Mesendoderm (in vitro differentiated cells): ENCODE measurements at regions not wholly inside any gene's neighbourhood (a gene's known extent, or its start where the extent isn't known, plus 50 kb on each side); places are given as distances from the start of the nearest gene placed in this dataset.

Source experiments
- DNase-seq: peaks from one replicate; pipeline ENCODE4 v3.0.0; 2013
- H2AK5ac ChIP-seq: 2 replicates; pipeline ENCODE4 v1.6.1; 2013; ENCODE audit warnings: low read length, inconsistent platforms
- H2BK120ac ChIP-seq: 2 replicates; pipeline ENCODE4 v1.6.1; 2013; ENCODE audit warnings: low read depth, mild to moderate bottlenecking, low read length, moderate library complexity, mixed read lengths
- H2BK15ac ChIP-seq: replicated peaks from 2 replicates; pipeline ENCODE4 v1.6.1; 2013; ENCODE audit warnings: low read depth, mild to moderate bottlenecking, moderate library complexity
- H2BK5ac ChIP-seq: 2 replicates; pipeline ENCODE4 v1.6.1; 2013; ENCODE audit warnings: low read length, inconsistent platforms
- H3K18ac ChIP-seq: 2 replicates; pipeline ENCODE4 v1.6.1; 2013; ENCODE audit warnings: mild to moderate bottlenecking, low read length, mixed read lengths
- H3K23ac ChIP-seq: one replicate; pipeline ENCODE4 v1.6.1; 2013; ENCODE audit warnings: low read length
- H3K27ac ChIP-seq: 2 replicates; pipeline ENCODE4 v1.5.1; 2013; ENCODE audit warnings: low read depth, mild to moderate bottlenecking, inconsistent platforms, low read length, moderate library complexity
- H3K27me3 ChIP-seq: 2 replicates; pipeline ENCODE4 v1.6.1; 2013; ENCODE audit warnings: low read length, control low read depth, mild to moderate bottlenecking, inconsistent platforms; ENCODE audit not compliant: insufficient read depth, poor library complexity
- H3K36me3 ChIP-seq: 2 replicates; pipeline ENCODE4 v1.6.1; 2013; ENCODE audit warnings: low read length, inconsistent platforms; ENCODE audit not compliant: control insufficient read depth, insufficient read depth
- H3K4ac ChIP-seq: one replicate; pipeline ENCODE4 v1.6.1; 2013; ENCODE audit warnings: low read depth, mild to moderate bottlenecking, low read length, moderate library complexity
- H3K4me1 ChIP-seq: 2 replicates; pipeline ENCODE4 v1.6.1; 2013; ENCODE audit warnings: low read depth, low read length, inconsistent platforms; ENCODE audit not compliant: control insufficient read depth
- H3K4me2 ChIP-seq: 2 replicates; pipeline ENCODE4 v1.6.1; 2013; ENCODE audit warnings: low read length
- H3K4me3 ChIP-seq: 2 replicates; pipeline ENCODE4 v1.5.1; 2013; ENCODE audit warnings: mild to moderate bottlenecking, low read length
- H3K56ac ChIP-seq: one replicate; pipeline ENCODE4 v1.6.1; 2013; ENCODE audit warnings: low read length
- H3K79me1 ChIP-seq: 2 replicates; pipeline ENCODE4 v1.6.1; 2013; ENCODE audit warnings: low read length, inconsistent platforms
- H3K79me2 ChIP-seq: 2 replicates; pipeline ENCODE4 v1.6.1; 2013; ENCODE audit warnings: mild to moderate bottlenecking, low read length; ENCODE audit not compliant: control insufficient read depth, insufficient read depth
- H3K9ac ChIP-seq: 2 replicates; pipeline ENCODE4 v1.6.1; 2013; ENCODE audit warnings: low read length, inconsistent platforms
- H4K5ac ChIP-seq: one replicate; pipeline ENCODE4 v1.6.1; 2013; ENCODE audit warnings: low read length
- H4K8ac ChIP-seq: one replicate; pipeline ENCODE4 v1.6.1; 2013; ENCODE audit warnings: low read depth, mild to moderate bottlenecking, control low read depth, low read length, moderate library complexity
- WGBS: extraction: QIAGEN DNeasy Blood & Tissue Kit; methylation state at CpG from one replicate; pipeline ENCODE4 v1.1.7; 2013; ENCODE audit warnings: low lambda C conversion rate, missing lambda C conversion rate; ENCODE audit not compliant: insufficient coverage; ENCODE audit errors: extremely low coverage; 5-methylcytosine and 5-hydroxymethylcytosine counted together

DNA sequence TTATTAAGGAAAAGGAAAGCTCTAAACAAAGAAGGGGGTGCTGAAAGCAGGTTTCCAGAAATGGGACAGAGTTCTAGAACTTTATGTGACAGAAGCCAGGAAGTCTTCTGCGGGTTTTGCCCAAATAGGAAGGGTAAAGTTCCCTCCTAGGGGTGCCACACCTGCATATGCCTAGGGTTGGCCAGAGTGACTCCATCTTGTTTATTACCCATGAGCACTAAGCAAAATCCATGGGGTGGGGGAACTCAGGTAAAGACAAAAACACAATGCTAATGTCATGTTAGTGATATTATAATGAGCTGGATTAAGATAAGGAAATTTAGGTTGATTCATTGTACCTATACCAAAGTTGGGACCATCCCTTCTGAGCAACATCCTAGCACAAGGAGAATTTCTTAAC, 1132.7 kb downstream of the KCNT2 start:
- Histone ChIP-seq H3K4me3 (no peak overlapping the region), H3K9ac (no peak overlapping the region), H4K5ac (no peak overlapping the region), H3K18ac (no peak overlapping the region), H4K8ac (no peak overlapping the region), H3K4me2 (no peak overlapping the region), H2BK120ac (no peak overlapping the region), H3K27me3 (no peaks in the 10 kb centered on the region), H3K4me1 (no peaks in the 10 kb centered on the region), H3K79me1 (no peaks in the 10 kb centered on the region), H3K79me2 (no peaks in the 10 kb centered on the region), H3K23ac (no peak overlapping the region), H3K56ac (no peak overlapping the region), H2BK5ac (no peak overlapping the region), H3K27ac (no peak overlapping the region), H3K36me3 (no peaks in the 10 kb centered on the region), H2AK5ac (no peak overlapping the region), H2BK15ac (no peak overlapping the region), H3K4ac (no peak overlapping the region)
- no CpG with 5 or more reads among the region's 1 CpG for whole genome bisulfite sequencing
- DNase-seq: peak; percentile 2

DNA sequence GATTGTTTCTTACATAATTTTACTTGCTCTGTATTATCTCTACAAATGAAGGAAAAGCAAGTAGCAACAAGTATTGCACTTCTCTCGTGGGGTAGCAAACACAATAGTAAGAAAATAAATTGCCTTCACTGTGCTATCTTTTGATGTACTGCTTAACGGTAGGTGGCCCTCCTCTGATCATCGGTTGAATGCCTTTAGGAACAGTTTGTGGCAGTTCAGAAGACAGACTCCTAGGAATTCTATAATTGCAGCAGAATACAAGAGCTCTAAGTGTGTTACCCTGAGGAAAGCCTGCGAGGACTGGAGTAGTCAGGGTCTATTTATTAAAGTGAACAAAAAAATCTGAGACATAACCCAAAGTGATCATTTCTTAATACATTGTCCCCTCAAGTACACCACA, 1135.9 kb downstream of the KCNT2 start:
- no peak overlapping the region for H2BK15ac ChIP-seq
- no peak overlapping the region for H3K56ac ChIP-seq
- H3K79me1 ChIP-seq: no peaks in the 10 kb centered on the region
- H3K27me3 ChIP-seq: no peaks in the 10 kb centered on the region
- H4K8ac ChIP-seq: no peak overlapping the region
- no CpG with 5 or more reads among the region's 4 CpGs for WGBS
- H2BK120ac ChIP-seq: no peak overlapping the region
- no peak overlapping the region for H4K5ac ChIP-seq
- H3K4ac ChIP-seq: no peak overlapping the region
- no peak overlapping the region for H3K9ac ChIP-seq
- H3K79me2 ChIP-seq: no peaks in the 10 kb centered on the region
- H3K18ac ChIP-seq: no peak overlapping the region
- no peak overlapping the region for H2BK5ac ChIP-seq
- no peak overlapping the region for H3K4me2 ChIP-seq
- H3K4me1 ChIP-seq: no peaks in the 10 kb centered on the region
- DNase-seq: no peak
- no peak overlapping the region for H3K23ac ChIP-seq
- H3K27ac ChIP-seq: no peak overlapping the region
- no peak overlapping the region for H2AK5ac ChIP-seq
- no peak overlapping the region for H3K4me3 ChIP-seq
- no peaks in the 10 kb centered on the region for H3K36me3 ChIP-seq

GRCh38 chr1:195466639-195467038, 1141.6 kb downstream of the KCNT2 start:
- Histone ChIP-seq H4K5ac (no peak overlapping the region), H3K4me1 (no peaks in the 10 kb centered on the region), H3K36me3 (no peaks in the 10 kb centered on the region), H4K8ac (no peak overlapping the region), H3K27me3 (no peaks in the 10 kb centered on the region), H3K4me2 (no peak overlapping the region), H3K4ac (no peak overlapping the region), H3K9ac (no peak overlapping the region), H3K23ac (no peak overlapping the region), H2BK5ac (no peak overlapping the region), H2AK5ac (no peak overlapping the region), H3K27ac (no peak overlapping the region), H3K4me3 (no peak overlapping the region), H3K56ac (no peak overlapping the region), H3K79me1 (no peaks in the 10 kb centered on the region), H2BK15ac (no peak overlapping the region), H3K18ac (no peak overlapping the region), H2BK120ac (no peak overlapping the region), H3K79me2 (no peaks in the 10 kb centered on the region)
- WGBS: no CpG with 5 or more reads among the region's 1 CpG
- DNase-seq: no peak

GRCh38 chr1:195462646-195463045, 1145.6 kb downstream of the KCNT2 start:
- Histone ChIP-seq H2BK120ac (no peak overlapping the region), H3K4me2 (no peak overlapping the region), H3K9ac (no peak overlapping the region), H4K8ac (no peak overlapping the region), H3K23ac (no peak overlapping the region), H3K79me2 (no peaks in the 10 kb centered on the region), H3K79me1 (no peaks in the 10 kb centered on the region), H3K27me3 (no peaks in the 10 kb centered on the region), H2BK5ac (no peak overlapping the region), H2BK15ac (no peak overlapping the region), H2AK5ac (no peak overlapping the region), H3K36me3 (no peaks in the 10 kb centered on the region), H3K4me1 (no peaks in the 10 kb centered on the region), H3K4ac (no peak overlapping the region), H3K4me3 (no peak overlapping the region), H4K5ac (no peak overlapping the region), H3K18ac (no peak overlapping the region), H3K56ac (no peak overlapping the region), H3K27ac (no peak overlapping the region)
- no peak for DNase-seq

DNA sequence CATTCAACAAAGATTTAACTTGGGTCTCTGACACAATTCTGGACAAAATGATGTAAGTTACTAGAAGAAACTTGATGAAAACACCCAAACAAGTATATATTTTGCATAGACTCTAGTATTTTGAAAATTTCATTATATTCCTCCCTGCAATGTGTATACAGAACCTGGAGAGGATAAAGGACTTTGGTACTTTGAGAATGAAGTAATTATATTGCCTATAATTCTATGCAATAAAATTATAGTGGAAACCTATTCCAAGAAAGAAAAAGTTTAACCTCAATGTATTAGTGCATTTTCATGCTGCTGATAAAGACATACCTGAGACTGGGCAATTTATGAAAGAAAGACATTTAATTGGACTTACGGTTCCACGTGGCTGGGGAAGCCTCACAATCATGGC, 1146.1 kb downstream of the KCNT2 start:
- H3K27me3 ChIP-seq: no peaks in the 10 kb centered on the region
- no peaks in the 10 kb centered on the region for H3K36me3 ChIP-seq
- H3K23ac ChIP-seq: no peak overlapping the region
- no peak overlapping the region for H3K4me2 ChIP-seq
- no peak overlapping the region for H3K4me3 ChIP-seq
- H2BK15ac ChIP-seq: no peak overlapping the region
- H3K56ac ChIP-seq: no peak overlapping the region
- no peak overlapping the region for H3K4ac ChIP-seq
- no peak overlapping the region for H2BK5ac ChIP-seq
- H3K4me1 ChIP-seq: no peaks in the 10 kb centered on the region
- no peak overlapping the region for H2BK120ac ChIP-seq
- H4K8ac ChIP-seq: no peak overlapping the region
- no peaks in the 10 kb centered on the region for H3K79me2 ChIP-seq
- H2AK5ac ChIP-seq: no peak overlapping the region
- H3K9ac ChIP-seq: no peak overlapping the region
- no peak overlapping the region for H3K27ac ChIP-seq
- DNase-seq: no peak
- no peaks in the 10 kb centered on the region for H3K79me1 ChIP-seq
- no peak overlapping the region for H3K18ac ChIP-seq
- H4K5ac ChIP-seq: no peak overlapping the region
- no CpG with 5 or more reads among the region's 2 CpGs for WGBS

DNA sequence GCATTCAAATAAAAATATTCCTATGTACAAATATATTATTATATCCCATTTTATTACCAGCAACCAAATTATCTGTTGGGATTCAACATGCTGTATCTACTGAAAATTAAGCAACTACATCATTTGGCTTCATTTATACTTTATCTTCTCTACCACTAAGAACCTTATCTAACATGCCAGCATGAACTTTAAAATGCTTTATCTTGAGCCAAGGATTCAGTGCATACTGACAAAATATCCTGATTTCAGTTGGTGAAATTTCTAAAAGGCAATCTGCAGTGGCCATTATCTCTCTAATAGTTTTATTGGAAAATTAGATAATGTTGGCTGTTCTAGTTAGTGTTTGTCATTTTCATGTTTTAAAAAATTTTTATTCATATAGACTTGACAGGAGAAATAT, 1149.9 kb downstream of the KCNT2 start:
- no peak overlapping the region for H3K4me3 ChIP-seq

More for the DNA sequence above, 1149.9 kb downstream of the KCNT2 start:
- Histone ChIP-seq H3K79me1 (no peaks in the 10 kb centered on the region), H2BK15ac (no peak overlapping the region), H3K23ac (no peak overlapping the region), H2BK5ac (no peak overlapping the region), H4K5ac (no peak overlapping the region), H3K79me2 (no peaks in the 10 kb centered on the region), H3K4ac (no peak overlapping the region), H3K36me3 (no peaks in the 10 kb centered on the region), H2AK5ac (no peak overlapping the region), H3K4me1 (no peaks in the 10 kb centered on the region), H3K56ac (no peak overlapping the region), H3K9ac (no peak overlapping the region), H3K27ac (no peak overlapping the region), H3K18ac (no peak overlapping the region), H2BK120ac (no peak overlapping the region), H3K4me2 (no peak overlapping the region), H3K27me3 (no peaks in the 10 kb centered on the region), H4K8ac (no peak overlapping the region)
- no peak for DNase-seq
